ENCODE measurements at regions not wholly inside any gene's neighbourhood (a gene's known extent, or its start where the extent isn't known, plus 50 kb on each side); places are given as distances from the start of the nearest gene placed in this dataset.

- Histone ChIP-seq H4K20me1 (ENCODE audit: insufficient read depth, low read length) (peaks cover 2% of the 10 kb centered on the region; the same call in 1 of the 2 replicates), H3K9me3 (ENCODE audit: insufficient read depth, low read length, severe bottlenecking) (no peaks in the 10 kb centered on the region), H3K9ac (ENCODE audit: low read depth, low read length) (no peak overlapping the region), H2AFZ (ENCODE audit: low read depth, low read length) (no peak overlapping the region), H3K4me2 (ENCODE audit: insufficient read depth, low read length) (no peak overlapping the region), H3K27me3 (ENCODE audit: insufficient read depth, low read length, poor library complexity) (peaks cover 2% of the 10 kb centered on the region), H3K27ac (ENCODE audit: low read length) (no peak overlapping the region), H3K4me3 (ENCODE audit: low read depth in 1 of 2, low read length in 2 of 2) (no peak overlapping the region), H3K4me1 (ENCODE audit: insufficient read depth, low read length) (no peaks in the 10 kb centered on the region), H3K79me2 (ENCODE audit: insufficient read depth, low read length) (no peaks in the 10 kb centered on the region), H3K36me3 (ENCODE audit: insufficient read depth, low read length) (no peaks in the 10 kb centered on the region)
- no peak for ATAC-seq (ENCODE audit: insufficient read depth, low read depth)
- no peak for DNase-seq
- TF ChIP-seq CTCF (IDR thresholded peaks at IDR 0.05; ENCODE audit: borderline replicate concordance, extremely low read depth, low read length, poor library complexity, severe bottlenecking) (no peak), EZH2 (IDR thresholded peaks at IDR 0.05; ENCODE audit: borderline replicate concordance, low read depth, low read length, severe bottlenecking) (no peak)
These were observed 199.9 kb downstream of the FOXL1 start for GRCh38 chr16:86778108-86778745.

- DNase-seq (no peak), ATAC-seq (ENCODE audit: insufficient read depth, low read depth) (no peak)
- no peak for TF ChIP-seq CTCF (IDR thresholded peaks at IDR 0.05; ENCODE audit: borderline replicate concordance, extremely low read depth, low read length, poor library complexity, severe bottlenecking)
- no peak for TF ChIP-seq EZH2 (IDR thresholded peaks at IDR 0.05; ENCODE audit: borderline replicate concordance, low read depth, low read length, severe bottlenecking)
- Histone ChIP-seq H4K20me1 (ENCODE audit: insufficient read depth, low read length) (peaks cover 2% of the 10 kb centered on the region; the same call in 1 of the 2 replicates), H3K79me2 (ENCODE audit: insufficient read depth, low read length) (no peaks in the 10 kb centered on the region), H2AFZ (ENCODE audit: low read depth, low read length) (no peak overlapping the region), H3K27ac (ENCODE audit: low read length) (no peak overlapping the region), H3K27me3 (ENCODE audit: insufficient read depth, low read length, poor library complexity) (peaks cover 2% of the 10 kb centered on the region), H3K36me3 (ENCODE audit: insufficient read depth, low read length) (no peaks in the 10 kb centered on the region), H3K4me2 (ENCODE audit: insufficient read depth, low read length) (no peak overlapping the region), H3K9ac (ENCODE audit: low read depth, low read length) (no peak overlapping the region), H3K4me3 (ENCODE audit: low read depth in 1 of 2, low read length in 2 of 2) (no peak overlapping the region), H3K4me1 (ENCODE audit: insufficient read depth, low read length) (no peaks in the 10 kb centered on the region), H3K9me3 (ENCODE audit: insufficient read depth, low read length, severe bottlenecking) (no peaks in the 10 kb centered on the region)
These were observed 200.6 kb downstream of the FOXL1 start for GRCh38 chr16:86778978-86779377.

- no peak for ATAC-seq (ENCODE audit: insufficient read depth, low read depth)
These were observed 202.7 kb downstream of the FOXL1 start for GRCh38 chr16:86781046-86781445.

More at GRCh38 chr16:86781046-86781445, 202.7 kb downstream of the FOXL1 start:
- Histone ChIP-seq H3K4me3 (ENCODE audit: low read depth in 1 of 2, low read length in 2 of 2) (no peak overlapping the region), H3K9ac (ENCODE audit: low read depth, low read length) (no peak overlapping the region), H3K36me3 (ENCODE audit: insufficient read depth, low read length) (no peaks in the 10 kb centered on the region), H3K4me1 (ENCODE audit: insufficient read depth, low read length) (no peaks in the 10 kb centered on the region), H3K27me3 (ENCODE audit: insufficient read depth, low read length, poor library complexity) (peaks cover 2% of the 10 kb centered on the region), H3K27ac (ENCODE audit: low read length) (no peak overlapping the region), H2AFZ (ENCODE audit: low read depth, low read length) (no peak overlapping the region), H4K20me1 (ENCODE audit: insufficient read depth, low read length) (no peaks in the 10 kb centered on the region), H3K9me3 (ENCODE audit: insufficient read depth, low read length, severe bottlenecking) (no peaks in the 10 kb centered on the region), H3K79me2 (ENCODE audit: insufficient read depth, low read length) (no peaks in the 10 kb centered on the region), H3K4me2 (ENCODE audit: insufficient read depth, low read length) (no peak overlapping the region)
- DNase-seq, result no peak
- no peak for TF ChIP-seq CTCF (IDR thresholded peaks at IDR 0.05; ENCODE audit: borderline replicate concordance, extremely low read depth, low read length, poor library complexity, severe bottlenecking)
- TF ChIP-seq EZH2 (IDR thresholded peaks at IDR 0.05; ENCODE audit: borderline replicate concordance, low read depth, low read length, severe bottlenecking), result no peak
